WTC11 (cell line): ENCODE measurements at regions not wholly inside any gene's neighbourhood (a gene's known extent, or its start where the extent isn't known, plus 50 kb on each side); places are given as distances from the start of the nearest gene placed in this dataset.

Experiments
- CBFB ChIP-seq: sonication (generic); formaldehyde crosslinking; IDR thresholded peaks from 2 replicates; pipeline ENCODE4 v1.8.1; 2022; ENCODE audit warnings: mild to moderate bottlenecking, low read depth, missing genetic modification reagents
- ELF4 ChIP-seq: sonication (generic); formaldehyde crosslinking; IDR thresholded peaks from 2 replicates; pipeline ENCODE4 v1.8.1; 2022; ENCODE audit warnings: low read depth, mild to moderate bottlenecking, moderate library complexity, missing genetic modification reagents
- JUN ChIP-seq: sonication (generic); formaldehyde crosslinking; IDR thresholded peaks from 2 replicates; pipeline ENCODE4 v1.8.0; 2023; ENCODE audit warnings: mild to moderate bottlenecking, missing genetic modification reagents
- NFYB ChIP-seq: sonication (generic); formaldehyde crosslinking; conservative IDR thresholded peaks from 2 replicates; pipeline ENCODE4 v1.8.0; 2022; ENCODE audit warnings: low read depth, missing genetic modification reagents
- SMAD4 ChIP-seq: sonication (generic); formaldehyde crosslinking; IDR thresholded peaks from 2 replicates; pipeline ENCODE4 v1.8.0; 2022; ENCODE audit warnings: mild to moderate bottlenecking, missing genetic modification reagents
- TP53 ChIP-seq: sonication (generic); formaldehyde crosslinking; IDR thresholded peaks from 2 replicates; pipeline ENCODE4 v1.8.1; 2023; ENCODE audit warnings: mild to moderate bottlenecking, missing genetic modification reagents
- ZNF138 ChIP-seq: sonication (generic); formaldehyde crosslinking; conservative IDR thresholded peaks from 2 replicates; pipeline ENCODE4 v1.8.1; 2022; ENCODE audit warnings: mild to moderate bottlenecking, moderate library complexity, missing genetic modification reagents
- ZNF263 ChIP-seq: sonication (generic); formaldehyde crosslinking; IDR thresholded peaks from 2 replicates; pipeline ENCODE4 v1.8.1; 2022; ENCODE audit warnings: low read depth, mild to moderate bottlenecking, moderate library complexity, missing genetic modification reagents
- ZNF423 ChIP-seq: fragments of 250-450 bp; sonication (Bioruptor Pico); IDR thresholded peaks from 2 replicates; pipeline ENCODE4 v2.1.2; 2022; ENCODE audit warnings: mild to moderate bottlenecking, moderate library complexity
- TF ChIP-seq, protein P1 (sequence below): fragments of 200-600 bp; IDR thresholded peaks from 2 replicates; pipeline ENCODE4 v1.8.0; 2022; ENCODE audit warnings: antibody characterized with exemption
- TF ChIP-seq, protein P2 (sequence below): sonication (generic); formaldehyde crosslinking; IDR thresholded peaks from 2 replicates; pipeline ENCODE4 v1.8.0; 2023; ENCODE audit warnings: missing genetic modification reagents
- TF ChIP-seq, protein P3 (sequence below): sonication (generic); formaldehyde crosslinking; IDR thresholded peaks from 2 replicates; pipeline ENCODE4 v1.8.1; 2023; ENCODE audit warnings: mild to moderate bottlenecking, moderate library complexity, missing genetic modification reagents
- TF ChIP-seq, protein P4 (sequence below): sonication (generic); formaldehyde crosslinking; IDR thresholded peaks from 2 replicates; pipeline ENCODE4 v1.8.1; 2023; ENCODE audit warnings: mild to moderate bottlenecking, missing genetic modification reagents, borderline replicate concordance

DNA sequence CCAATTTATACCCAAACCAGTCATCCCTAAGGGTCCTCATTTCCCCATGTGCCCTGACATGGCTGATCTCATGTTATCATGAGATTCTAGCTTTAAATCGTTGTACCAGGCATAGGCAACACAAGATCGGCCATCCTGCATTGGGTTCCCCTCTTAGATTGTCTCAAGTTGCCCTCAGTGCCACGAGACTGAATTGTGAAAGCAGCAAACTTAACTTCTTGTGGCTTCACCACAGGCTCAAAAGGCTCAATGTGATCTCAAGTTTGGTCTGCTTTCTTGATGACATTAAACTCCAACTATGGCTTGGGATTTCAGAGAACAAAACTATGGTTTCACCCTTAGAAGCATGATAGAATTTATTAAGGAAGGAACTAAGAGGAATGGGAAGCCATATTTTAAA lies 168.5 kb upstream of the SYT6 start:
- TF ChIP-seq ZNF263 (CRISPR knock-in tag), result no peak
- TF ChIP-seq, protein P1, sequence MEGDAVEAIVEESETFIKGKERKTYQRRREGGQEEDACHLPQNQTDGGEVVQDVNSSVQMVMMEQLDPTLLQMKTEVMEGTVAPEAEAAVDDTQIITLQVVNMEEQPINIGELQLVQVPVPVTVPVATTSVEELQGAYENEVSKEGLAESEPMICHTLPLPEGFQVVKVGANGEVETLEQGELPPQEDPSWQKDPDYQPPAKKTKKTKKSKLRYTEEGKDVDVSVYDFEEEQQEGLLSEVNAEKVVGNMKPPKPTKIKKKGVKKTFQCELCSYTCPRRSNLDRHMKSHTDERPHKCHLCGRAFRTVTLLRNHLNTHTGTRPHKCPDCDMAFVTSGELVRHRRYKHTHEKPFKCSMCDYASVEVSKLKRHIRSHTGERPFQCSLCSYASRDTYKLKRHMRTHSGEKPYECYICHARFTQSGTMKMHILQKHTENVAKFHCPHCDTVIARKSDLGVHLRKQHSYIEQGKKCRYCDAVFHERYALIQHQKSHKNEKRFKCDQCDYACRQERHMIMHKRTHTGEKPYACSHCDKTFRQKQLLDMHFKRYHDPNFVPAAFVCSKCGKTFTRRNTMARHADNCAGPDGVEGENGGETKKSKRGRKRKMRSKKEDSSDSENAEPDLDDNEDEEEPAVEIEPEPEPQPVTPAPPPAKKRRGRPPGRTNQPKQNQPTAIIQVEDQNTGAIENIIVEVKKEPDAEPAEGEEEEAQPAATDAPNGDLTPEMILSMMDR, result no peak
- no peak for TF ChIP-seq JUN (CRISPR knock-in tag)
- TF ChIP-seq, protein P2, sequence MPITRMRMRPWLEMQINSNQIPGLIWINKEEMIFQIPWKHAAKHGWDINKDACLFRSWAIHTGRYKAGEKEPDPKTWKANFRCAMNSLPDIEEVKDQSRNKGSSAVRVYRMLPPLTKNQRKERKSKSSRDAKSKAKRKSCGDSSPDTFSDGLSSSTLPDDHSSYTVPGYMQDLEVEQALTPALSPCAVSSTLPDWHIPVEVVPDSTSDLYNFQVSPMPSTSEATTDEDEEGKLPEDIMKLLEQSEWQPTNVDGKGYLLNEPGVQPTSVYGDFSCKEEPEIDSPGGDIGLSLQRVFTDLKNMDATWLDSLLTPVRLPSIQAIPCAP, result no peak
- TF ChIP-seq SMAD4 (CRISPR knock-in tag), result no peak
- no peak for TF ChIP-seq CBFB (CRISPR knock-in tag)
- TF ChIP-seq ZNF423 (CRISPR knock-in tag), result no peak
- TF ChIP-seq ELF4, result no peak
- no peak for TF ChIP-seq TP53 (CRISPR knock-in tag)
- TF ChIP-seq, protein P3, sequence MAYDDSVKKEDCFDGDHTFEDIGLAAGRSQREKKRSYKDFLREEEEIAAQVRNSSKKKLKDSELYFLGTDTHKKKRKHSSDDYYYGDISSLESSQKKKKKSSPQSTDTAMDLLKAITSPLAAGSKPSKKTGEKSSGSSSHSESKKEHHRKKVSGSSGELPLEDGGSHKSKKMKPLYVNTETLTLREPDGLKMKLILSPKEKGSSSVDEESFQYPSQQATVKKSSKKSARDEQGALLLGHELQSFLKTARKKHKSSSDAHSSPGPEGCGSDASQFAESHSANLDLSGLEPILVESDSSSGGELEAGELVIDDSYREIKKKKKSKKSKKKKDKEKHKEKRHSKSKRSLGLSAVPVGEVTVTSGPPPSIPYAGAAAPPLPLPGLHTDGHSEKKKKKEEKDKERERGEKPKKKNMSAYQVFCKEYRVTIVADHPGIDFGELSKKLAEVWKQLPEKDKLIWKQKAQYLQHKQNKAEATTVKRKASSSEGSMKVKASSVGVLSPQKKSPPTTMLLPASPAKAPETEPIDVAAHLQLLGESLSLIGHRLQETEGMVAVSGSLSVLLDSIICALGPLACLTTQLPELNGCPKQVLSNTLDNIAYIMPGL, result no peak
- TF ChIP-seq, protein P4, sequence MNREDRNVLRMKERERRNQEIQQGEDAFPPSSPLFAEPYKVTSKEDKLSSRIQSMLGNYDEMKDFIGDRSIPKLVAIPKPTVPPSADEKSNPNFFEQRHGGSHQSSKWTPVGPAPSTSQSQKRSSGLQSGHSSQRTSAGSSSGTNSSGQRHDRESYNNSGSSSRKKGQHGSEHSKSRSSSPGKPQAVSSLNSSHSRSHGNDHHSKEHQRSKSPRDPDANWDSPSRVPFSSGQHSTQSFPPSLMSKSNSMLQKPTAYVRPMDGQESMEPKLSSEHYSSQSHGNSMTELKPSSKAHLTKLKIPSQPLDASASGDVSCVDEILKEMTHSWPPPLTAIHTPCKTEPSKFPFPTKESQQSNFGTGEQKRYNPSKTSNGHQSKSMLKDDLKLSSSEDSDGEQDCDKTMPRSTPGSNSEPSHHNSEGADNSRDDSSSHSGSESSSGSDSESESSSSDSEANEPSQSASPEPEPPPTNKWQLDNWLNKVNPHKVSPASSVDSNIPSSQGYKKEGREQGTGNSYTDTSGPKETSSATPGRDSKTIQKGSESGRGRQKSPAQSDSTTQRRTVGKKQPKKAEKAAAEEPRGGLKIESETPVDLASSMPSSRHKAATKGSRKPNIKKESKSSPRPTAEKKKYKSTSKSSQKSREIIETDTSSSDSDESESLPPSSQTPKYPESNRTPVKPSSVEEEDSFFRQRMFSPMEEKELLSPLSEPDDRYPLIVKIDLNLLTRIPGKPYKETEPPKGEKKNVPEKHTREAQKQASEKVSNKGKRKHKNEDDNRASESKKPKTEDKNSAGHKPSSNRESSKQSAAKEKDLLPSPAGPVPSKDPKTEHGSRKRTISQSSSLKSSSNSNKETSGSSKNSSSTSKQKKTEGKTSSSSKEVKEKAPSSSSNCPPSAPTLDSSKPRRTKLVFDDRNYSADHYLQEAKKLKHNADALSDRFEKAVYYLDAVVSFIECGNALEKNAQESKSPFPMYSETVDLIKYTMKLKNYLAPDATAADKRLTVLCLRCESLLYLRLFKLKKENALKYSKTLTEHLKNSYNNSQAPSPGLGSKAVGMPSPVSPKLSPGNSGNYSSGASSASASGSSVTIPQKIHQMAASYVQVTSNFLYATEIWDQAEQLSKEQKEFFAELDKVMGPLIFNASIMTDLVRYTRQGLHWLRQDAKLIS (CRISPR knock-in tag), result no peak
- no peak for TF ChIP-seq ZNF138 (CRISPR knock-in tag)
- TF ChIP-seq NFYB (CRISPR knock-in tag), result no peak
